Stimulated activated CD4-positive, alpha-beta T cell treated with anti-CD3 and anti-CD28 coated beads, Interleukin-1b, Interleukin-23, amount 100 ng/mL, for 4 hours (primary cell): ENCODE measurements at regions not wholly inside any gene's neighbourhood (a gene's known extent, or its start where the extent isn't known, plus 50 kb on each side); places are given as distances from the start of the nearest gene placed in this dataset.
"Not testable (repeated sequence)": the region's sequence is repeated elsewhere in the genome, so short reads cannot be mapped to it uniquely, and the experiment has no call there.

Experiments used
- DNase-seq, 2 donors: peaks; one replicate each; pipeline ENCODE4 v3.0.0-alpha.2; 2020; ENCODE audit warnings: low read depth in 2 of 2

DNA sequence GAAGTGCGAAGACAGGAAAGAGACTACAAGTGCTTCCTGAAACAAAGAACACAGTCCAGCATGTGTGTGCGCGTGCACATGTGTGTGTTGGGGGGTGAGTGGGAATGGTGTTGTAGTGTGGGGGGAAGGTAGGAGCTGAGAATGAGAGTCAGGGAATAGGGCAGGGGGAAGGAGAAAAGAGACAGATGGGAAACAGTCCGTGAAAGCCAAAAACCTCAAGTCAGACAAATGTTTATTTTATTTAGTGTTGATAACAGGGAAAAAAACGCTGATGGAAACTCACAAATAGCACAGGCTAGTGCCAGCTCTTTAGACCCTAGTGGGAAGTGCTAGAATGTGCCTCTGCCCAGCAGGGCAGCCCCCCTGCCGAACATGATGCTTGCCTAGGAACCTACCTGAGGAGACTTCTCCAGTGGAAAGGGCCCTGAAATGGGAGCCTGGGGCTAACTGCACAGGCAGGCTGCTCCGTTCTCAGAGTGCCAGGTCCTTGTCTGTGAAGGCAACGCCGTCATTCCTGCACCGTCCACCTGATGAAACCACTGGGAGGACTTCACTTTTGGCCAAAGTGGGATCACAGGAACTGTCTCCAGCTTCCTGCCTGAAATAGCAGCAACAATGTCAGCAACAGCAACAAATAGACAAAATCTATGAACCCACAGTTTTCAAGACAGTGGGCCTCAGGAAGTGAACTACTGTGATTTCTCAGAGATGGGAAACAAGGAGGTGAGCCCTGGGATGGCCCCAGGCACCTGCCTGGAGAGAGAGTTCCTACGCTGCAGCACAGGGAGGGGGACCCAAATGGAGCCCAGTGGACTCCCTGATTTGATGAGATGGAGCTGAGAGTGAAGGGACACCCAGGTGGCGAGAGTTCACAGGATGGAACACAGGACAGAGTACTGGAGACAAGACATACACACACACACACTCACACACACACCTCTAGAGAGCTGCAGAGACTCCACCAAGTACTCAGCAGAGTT, 379.7 kb downstream of the RPS24 start:
- no peak for DNase-seq

DNA sequence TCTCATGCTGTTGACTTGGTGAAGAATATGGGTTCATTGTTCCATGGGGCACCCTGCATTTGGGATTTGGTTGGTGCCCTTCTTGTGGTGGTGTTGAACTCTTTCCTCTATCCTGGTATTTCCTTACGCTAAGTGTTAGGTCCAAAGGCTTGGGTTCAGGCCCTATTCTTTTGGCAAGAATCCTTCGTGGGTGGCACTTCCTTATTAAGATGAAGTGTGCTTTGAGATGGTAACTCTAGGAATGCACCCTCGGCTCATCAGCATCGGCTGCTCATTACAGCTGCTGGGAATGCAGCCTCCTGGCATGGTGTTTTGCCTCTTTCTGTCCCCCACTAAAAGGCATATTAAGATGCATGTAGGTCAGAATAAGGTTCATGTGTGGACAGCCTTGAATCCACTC, 380.7 kb downstream of the RPS24 start:
- no peak for DNase-seq

DNA sequence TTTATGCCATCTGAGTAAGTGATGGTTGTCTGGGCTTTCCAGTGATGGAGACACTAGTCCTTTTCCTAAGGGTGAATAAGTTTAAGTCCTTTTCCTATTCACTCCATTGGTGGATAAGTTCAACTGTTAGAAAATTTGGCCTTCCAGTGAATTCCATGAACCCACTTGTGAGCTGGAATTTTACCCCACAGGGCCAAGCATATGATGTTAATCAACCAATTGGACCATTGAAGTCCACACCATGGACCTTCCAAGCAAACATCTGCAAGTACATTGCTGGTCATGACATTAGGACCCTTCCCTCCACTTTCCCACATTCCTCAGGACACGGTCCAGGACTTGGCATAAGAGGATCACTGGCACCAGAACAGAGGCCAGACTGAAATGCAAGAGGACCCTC, 381.4 kb downstream of the RPS24 start:
- DNase-seq, result no peak

DNA sequence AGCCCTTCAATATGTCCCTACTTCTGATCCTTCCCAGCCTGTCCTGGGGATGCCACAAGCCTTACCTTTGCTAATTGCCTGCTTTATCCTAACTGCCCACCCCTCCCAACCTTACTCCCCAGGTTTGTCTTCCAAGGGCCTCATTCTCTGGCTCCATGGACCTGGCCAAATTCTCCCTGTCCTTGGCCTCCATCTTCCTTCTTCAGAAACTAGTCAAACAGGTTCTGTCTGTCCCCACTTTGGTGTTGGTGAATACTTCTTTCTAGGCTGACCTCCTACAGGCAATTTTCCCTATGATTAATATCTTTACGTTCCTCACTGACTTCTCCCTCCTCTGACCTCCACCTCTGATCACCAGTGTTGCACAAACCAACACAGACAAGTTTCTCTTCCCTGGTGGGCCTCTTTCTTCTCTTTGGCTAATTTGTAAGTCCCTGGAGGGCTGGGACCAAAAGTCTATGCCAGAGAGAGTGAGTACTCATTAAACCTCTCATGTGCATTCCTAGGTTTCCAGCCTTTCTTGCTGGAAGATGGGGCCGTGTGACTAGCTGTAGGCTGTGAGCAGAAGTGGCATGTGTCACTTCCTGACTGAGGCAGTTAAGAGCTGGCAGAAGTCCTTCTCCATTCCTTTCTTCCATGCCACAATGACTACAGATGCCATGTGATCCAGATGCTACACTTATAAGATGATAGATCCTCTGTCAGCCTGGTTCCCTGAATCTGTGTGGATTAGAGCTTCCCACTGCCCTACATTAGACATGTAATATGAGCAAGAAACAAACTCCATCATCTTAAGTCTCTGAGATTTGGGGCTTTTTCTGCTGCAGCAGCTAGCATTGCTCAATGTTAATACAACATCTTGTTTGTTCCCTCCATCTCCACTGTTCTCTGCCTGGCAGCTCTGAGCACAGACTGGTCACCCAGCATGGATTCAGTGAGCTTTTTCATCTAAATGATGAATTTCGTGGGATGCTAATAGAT, 382.7 kb downstream of the RPS24 start:
- DNase-seq, result no peak

DNA sequence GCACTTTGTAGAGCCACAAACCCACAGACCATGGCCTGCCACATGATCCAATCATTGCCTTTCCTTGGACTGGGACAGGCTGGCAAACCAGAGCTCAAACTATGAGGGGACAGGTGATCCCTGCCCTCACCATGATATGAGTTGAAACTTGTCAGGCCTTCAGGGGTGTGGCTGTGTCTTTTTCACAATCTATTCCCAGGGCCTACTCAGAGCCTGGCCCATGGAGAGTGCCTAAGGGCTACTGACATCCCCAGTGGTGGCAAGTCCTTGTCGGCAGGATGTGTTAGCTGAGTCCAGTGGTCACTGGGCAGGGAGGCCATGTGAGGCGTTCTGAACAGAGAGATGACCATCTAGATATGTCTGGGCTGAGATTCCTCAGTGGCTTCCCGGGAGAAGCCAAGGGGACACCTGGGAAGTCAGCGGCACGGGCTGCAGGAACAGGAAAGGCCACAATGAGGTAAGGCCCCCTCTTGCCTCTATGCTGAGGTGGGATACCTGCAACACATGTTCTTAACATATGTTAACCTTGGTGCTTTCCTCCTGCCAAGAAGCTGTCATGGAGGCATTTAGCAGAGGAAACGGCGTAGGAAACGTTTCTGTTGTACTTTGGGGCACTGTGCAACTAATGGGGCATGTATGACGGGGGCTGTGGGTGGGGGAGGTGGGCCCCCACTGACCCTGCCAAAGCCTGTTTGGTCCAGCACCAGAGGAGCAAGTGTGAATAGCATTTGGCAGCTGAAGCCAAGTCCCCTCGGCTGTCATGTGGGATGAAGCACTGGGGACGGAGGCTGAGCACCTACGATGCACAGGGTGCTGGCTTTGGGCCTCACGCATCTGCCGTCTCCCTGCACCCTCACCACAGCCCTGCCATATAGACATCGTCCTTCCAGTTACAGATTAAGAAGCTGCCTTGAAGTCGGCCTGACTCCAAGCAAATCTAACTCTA, 384.0 kb downstream of the RPS24 start:
- DNase-seq, result no peak

DNA sequence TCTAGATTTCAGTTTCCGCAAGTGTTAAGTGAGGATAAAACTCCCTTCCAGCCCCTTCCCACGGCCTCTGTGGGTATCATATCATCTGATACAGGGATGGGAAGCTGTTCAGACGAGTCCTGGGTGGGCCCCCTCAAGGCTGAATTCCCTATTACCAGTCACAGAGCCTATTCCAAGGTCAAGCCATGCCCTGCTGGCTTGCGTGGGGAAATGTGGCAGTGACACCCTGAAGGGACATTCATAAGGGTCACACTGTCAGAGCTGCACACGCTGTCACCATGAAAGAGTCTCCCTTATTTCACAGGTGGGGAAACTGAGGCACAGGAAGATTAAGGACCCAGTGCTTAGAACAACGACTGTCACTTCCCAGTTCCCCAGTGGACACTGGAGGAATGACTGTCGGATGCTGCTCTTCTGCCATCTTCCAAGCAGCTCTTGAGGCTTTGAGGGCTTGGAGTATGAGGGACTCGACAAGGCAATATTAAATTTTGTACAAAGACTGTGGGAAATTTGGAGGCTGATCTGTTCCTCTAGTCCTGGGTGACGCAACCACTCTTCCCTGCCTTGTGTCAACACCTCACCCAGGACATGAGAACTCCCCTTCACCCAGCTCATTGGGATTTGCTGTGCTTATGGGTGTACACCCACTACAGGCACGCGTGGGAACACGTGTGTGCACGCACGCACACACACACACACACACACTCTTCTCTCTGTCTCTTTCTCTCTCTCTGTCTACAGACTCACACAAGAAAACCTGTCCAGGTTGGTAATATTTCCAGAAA, 386.0 kb downstream of the RPS24 start:
- DNase-seq, result no peak

DNA sequence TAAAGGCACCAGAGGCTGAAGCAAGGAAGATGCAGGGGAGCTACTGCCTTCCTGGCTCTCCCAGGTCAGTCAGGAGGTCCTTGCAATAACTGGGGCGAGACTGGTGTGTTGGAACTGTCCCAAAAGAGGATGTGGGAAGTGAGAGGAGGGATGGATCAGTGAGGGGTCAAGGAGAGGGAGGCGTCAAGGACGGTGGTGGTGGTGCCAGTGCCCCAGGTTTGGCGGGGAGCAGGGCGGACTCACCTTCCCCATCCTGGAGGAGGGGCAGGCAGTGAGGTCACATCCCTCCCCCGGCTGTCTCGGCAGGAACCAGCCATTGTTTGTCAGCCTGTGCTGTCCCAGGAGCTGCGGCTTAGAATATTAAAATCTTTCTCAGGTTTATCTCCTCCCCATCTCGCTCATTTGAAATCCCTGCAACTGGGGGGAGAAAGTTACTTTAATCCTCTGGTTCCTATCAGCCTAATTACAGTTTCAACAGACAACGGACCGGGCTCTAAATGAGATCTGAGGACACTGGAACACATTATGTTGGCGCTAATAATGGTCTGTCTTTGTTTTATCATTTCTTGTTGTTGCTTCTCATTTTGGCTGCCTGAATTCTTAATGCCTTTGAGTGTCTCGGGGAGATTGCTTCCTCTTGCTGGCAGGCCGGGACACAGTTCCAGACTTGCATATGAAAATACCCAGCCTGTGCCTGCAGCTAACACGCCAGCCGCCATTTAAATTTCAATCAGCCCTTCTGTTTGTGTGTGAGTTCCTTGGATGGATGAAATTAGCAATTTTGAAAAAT, 387.5 kb downstream of the RPS24 start:
- DNase-seq, result no peak

DNA sequence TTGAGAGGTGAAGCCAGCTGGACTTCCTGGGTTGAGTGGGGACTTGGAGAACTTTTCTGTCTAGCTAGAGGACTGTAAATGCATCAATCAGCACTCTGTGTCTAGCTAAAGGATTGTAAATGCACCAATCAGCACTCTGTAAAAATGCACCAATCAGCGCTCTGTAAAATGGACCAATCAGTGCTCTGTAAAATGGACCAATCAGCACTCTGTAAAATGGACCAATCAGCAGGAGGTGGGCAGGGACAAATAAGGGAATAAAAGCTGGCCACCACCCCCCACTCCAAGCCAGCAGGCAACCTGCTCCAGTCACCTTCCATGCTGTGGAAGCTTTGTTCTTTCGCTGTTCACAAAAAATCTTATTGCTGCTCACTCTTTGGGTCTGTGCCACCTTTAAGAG, 390.4 kb downstream of the RPS24 start:
- not testable (repeated sequence) for DNase-seq

DNA sequence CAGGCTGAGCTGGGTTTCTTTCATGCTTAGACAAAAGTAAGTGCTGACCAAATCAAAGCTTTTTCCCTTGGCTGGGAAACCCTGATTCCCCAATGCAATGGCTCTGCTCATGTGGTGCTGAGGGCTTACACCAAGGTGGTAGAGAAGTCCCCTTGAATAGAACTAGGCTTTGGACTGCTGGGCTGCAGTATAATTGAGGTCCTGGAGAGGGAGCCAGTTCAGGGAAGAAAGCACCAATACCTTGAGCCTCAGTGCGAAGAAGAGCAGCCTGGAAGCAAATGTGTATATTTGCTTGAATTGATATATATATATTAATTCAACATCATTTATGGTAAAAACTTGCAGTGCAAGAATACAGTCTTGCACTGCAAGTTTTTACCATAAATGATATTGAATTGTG, 391.1 kb downstream of the RPS24 start:
- no peak for DNase-seq

DNA sequence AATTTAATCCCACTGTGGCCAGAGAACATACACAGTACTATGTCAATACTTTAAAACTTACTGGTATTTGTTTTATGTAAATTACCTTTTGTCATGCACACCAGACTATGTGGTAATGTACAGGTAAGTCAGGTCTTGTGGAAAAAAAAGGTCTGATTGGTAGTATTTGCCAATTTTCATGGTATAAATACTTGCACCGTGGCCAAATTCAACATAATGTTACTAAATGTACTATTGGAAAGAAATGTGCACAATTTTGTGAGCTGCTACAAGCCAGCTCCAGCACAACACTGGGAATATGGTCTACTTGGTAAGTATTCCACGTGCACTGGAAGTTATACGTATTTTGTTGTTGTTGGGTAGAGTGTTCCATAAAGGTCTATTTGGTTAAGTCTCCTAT, 392.5 kb downstream of the RPS24 start:
- no peak for DNase-seq

DNA sequence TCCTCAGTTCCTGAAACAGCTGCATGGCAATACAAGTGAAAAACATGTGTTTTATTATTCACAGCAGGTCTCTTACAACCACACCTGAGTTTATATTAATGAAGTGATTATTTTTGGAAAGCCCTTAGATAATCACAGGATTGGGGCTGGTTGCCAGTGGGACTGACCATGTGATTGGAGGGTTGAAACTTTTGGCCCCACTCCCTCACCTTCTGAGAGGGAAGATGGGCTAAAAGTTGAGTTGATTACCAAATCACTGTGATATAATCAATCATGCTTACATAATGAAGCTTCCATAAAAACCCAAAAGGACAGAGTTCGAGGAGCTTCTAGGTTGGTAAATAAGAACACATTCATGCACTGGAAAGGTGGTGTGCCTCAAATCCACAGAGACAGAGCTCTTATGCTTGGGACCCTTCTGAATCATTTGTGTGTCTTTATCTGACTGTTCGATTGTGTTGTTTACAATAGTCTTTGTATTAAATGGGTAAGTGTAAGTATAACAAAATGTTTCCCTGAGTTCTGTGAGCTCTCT, 393.9 kb downstream of the RPS24 start:
- no peak for DNase-seq

DNA sequence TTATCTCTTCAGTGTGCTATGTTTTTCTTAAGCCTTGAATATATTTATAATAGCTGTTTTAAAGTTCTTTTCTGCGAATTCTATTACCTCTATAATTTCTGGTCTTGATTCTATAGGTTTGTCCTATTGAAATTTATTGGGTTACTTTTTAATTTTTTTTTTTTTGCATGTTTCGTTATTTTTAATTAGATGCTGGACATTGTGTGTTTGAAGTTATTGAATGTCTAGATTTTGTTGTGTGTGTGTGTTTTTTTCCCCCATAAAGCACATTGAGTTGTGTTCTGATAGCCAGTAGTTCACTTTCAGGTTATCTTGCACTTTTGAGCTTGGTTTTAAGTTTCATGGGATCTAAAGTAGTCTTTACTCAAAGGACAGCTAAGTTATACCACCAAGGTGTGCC, 394.9 kb downstream of the RPS24 start:
- no peak for DNase-seq

DNA sequence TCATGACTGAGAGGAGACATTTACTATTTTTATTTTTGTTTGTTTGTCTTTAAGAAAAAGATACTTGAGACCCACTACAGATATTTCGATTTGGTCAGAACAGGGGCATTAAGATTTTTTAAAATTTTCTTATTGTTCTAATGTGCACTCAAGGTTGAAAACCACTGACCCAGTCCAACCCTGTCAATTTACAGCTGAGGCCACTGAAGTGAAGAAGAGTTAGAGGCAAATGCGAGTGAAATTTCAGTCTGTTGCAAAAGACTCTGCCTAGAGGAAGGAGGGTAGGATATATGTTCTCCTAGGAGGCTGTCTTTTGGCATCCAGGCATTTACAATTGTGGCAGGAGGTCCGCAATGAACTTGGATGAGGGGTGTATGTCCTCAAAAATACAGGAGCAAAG, 396.3 kb downstream of the RPS24 start:
- no peak for DNase-seq

DNA sequence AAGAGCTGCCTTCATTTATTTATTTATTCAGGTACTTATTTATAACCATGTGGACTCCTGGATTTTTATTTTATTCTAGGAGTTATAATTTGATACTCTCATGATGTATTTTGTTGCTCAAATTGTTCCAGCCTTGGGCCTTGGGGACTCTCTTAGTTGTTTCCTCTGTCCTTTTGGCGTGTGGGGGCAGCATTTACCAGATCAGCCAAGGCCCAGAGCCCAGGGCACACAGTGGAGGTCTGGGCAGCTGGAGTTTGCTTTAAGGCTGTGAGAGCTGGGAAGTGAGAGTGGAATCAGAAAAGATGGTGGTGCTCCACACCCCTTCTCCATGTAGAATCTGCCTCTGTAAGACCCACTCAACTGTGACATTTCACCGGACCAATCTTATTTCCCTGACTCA, 398.9 kb downstream of the RPS24 start:
- DNase-seq, result no peak

DNA sequence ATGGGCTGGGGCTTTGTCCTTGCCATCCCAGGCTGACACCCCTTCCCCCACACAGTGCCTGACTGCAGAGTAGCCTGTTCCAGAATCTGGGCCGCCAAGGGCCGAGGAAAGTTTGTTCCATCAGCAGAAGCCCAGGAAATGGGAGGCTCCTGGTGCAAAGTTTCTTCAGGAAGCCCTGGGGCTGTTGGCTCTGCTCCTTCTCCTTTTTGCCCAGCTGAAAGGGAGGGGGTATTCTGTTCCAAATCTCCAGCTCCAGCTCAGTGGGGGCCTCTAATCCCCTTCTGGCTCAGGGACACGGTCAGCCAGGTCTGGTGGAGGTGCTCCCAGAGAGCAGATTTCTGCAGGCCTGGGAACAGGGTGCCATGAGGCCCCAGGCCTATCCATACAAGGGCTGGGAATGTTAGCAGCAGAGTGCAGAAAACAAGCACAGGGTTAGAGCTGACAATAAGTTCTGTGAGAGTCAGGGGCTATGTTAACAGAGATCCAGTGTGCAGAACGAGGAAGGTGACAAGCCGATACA, 399.5 kb downstream of the RPS24 start:
- DNase-seq, result no peak

DNA sequence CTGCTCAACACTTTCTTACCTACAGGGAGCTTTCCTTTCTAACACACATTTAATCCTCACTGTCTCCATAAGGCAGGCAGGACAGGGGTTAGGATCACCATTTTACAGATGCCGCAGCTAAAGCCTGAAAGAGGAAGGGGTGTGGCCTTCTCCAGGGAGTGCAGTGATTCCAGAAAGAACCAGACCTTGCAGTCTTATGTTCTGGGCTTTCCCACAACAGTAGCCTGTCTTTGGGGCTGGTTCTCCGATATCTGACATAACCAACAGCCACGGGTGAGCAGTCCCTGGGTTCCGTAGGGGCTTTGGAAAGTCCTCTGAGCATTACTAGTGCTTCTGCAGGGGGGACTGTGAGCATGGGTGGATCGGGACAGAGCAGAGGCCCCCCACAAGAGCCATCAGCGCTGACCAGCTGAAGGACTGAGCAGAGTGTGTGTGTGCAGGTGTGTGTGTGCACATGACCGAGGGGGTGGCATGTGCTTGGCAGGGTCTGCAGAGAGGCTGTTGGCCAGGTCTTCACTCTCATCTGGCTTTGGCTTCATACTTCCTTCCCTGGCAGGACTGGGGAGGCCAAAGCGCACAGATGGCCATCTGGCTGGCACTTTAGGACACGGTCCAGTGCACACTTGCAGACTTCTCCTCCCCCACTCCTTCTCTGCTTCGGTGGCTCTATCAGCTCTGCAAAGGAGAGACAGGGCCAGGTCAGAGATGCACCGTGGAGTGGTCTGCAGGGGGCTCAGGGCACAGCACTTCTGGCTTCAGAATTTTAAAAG, 400.3 kb downstream of the RPS24 start:
- no peak for DNase-seq

DNA sequence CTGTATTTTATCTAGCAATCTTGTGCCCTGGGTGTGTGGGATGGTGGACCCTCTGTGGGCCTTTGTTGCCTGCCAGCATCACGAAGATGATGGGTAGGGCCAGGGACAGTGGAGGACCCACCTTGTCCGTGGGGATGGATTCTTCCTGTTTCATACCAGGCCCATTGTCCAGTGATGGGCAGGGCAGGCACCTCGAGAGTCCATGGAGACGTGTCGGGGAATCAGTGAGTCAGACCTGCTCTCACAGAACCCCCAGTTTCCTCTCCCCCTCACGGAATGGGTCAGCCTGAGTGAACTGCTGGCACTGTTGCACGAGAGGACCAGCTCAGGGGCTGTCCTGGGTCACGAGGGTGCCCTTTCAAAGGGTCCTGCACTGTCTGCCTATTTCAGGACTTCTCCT, 401.2 kb downstream of the RPS24 start:
- DNase-seq, result no peak

DNA sequence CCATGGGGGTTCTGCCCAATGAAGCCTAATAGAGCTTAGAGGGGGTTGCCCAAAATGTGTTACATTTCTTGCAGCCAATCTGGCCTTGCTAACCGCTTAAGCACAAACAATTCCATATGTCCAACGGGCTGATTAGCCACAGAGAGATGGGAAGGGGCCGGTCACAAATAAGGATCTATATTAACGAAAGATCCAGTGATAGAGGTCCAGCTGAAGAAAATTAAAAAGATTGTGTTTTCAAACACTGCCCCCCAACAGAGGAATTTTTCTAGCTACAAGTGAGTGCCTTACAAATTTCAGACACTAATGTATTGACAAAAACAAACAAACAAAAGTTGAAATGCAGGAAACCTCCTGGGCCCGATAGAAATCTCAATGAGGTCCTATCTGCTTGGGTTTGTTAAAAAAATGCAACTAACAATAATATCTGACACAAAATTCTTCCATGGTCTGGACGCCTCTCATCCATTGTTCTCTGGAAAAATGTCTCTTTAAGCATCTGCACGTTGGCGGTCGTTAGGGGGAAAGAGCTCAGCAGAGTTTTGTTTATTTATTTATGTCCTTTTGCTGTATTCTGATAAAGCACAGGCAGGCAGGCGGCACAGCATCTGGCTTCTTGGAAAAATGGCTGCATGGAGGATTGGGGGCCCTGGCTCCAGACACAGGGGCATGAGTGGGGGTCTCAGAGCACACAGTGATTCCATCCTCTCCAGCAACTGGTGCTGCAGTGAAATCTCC, 402.0 kb downstream of the RPS24 start:
- no peak for DNase-seq
